ENCODE measurements at regions not wholly inside any gene's neighbourhood (a gene's known extent, or its start where the extent isn't known, plus 50 kb on each side); places are given as distances from the start of the nearest gene placed in this dataset.

DNA sequence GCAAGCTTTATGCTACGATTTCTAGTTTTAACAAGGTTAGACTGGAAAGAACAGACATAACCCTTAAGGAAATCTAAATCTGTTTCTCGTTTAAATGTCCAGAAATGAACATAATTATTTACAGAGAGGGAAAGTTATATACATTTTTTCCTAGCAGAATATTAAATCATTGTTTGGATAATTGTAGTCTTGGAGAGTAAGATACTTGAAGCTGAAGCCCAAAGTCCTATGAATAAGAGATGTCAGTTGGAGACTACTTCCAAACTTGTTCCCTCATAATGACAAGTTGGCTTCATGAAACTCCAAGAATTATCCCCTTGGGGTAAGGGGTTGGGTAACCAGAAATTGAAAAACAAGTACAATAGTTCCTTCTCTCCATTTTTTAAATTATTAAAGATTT, 911.1 kb upstream of the MAN1A1 start:
- no peak overlapping the region for H3K4me2 ChIP-seq (ENCODE audit: insufficient read depth in 1 of 2, low read depth in 2 of 2, low read length in 2 of 2)
- no peaks in the 10 kb centered on the region for H3K27me3 ChIP-seq (replicated peaks in 1 of 4; ENCODE audit: control insufficient read depth in 3 of 4, extremely low read depth in 1 of 4, insufficient read depth in 3 of 4, low read length in 3 of 4)
- no peak overlapping the region for H4K8ac ChIP-seq (ENCODE audit: extremely low read depth, insufficient read depth, low read length)
- 91% methylated on average over 2 of the region's 2 CpGs; no CpG with 5 or more reads in 1 of the 2 experiments for WGBS, 2 experiments (ENCODE audit: extremely low coverage in 1 of 2, insufficient coverage in 1 of 2, insufficient read length in 1 of 2, insufficient replicate concordance in 2 of 2, low coverage in 1 of 2, low lambda C conversion rate in 2 of 2, missing lambda C conversion rate in 1 of 2)
- H3K4me1 ChIP-seq (replicated peaks in 1 of 4; ENCODE audit: control insufficient read depth in 3 of 4, insufficient read depth in 4 of 4, low read length in 3 of 4), result no peaks in the 10 kb centered on the region
- no peak overlapping the region for H2BK12ac ChIP-seq (ENCODE audit: low read depth, low read length)
- H3K4ac ChIP-seq (replicated peaks; ENCODE audit: insufficient read length, low read depth, low read length), result no peak overlapping the region
- no peak overlapping the region for H2AFZ ChIP-seq (ENCODE audit: low read length)
- no peak for TF ChIP-seq ATF3 (IDR thresholded peaks at IDR 0.05; ENCODE audit: insufficient read depth, low read depth, low read length)
- no peak for TF ChIP-seq GABPA (IDR thresholded peaks at IDR 0.05; ENCODE audit: borderline replicate concordance, insufficient read depth, low read length)
- TF ChIP-seq KDM4A (IDR thresholded peaks at IDR 0.05; ENCODE audit: low read depth, low read length, severe bottlenecking), result no peak
- no peak for TF ChIP-seq RNF2 (IDR thresholded peaks at IDR 0.05; ENCODE audit: borderline replicate concordance, low read depth, low read length, missing control alignments, poor library complexity, severe bottlenecking)
- TF ChIP-seq CHD1 (IDR thresholded peaks at IDR 0.05; ENCODE audit: low read depth, low read length), result no peak
- no peak for TF ChIP-seq TCF12 (IDR thresholded peaks at IDR 0.05; ENCODE audit: low read depth, low read length)
- TF ChIP-seq, protein P1, sequence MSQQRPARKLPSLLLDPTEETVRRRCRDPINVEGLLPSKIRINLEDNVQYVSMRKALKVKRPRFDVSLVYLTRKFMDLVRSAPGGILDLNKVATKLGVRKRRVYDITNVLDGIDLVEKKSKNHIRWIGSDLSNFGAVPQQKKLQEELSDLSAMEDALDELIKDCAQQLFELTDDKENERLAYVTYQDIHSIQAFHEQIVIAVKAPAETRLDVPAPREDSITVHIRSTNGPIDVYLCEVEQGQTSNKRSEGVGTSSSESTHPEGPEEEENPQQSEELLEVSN (IDR thresholded peaks at IDR 0.05), result no peak
- no peak for TF ChIP-seq YY1 (IDR thresholded peaks at IDR 0.05; ENCODE audit: low read depth, low read length)
- TF ChIP-seq RFX5 (IDR thresholded peaks at IDR 0.05; ENCODE audit: borderline replicate concordance, low read depth, low read length), result no peak
- no peak for TF ChIP-seq SP2 (IDR thresholded peaks at IDR 0.05; ENCODE audit: low read length)
- TF ChIP-seq SUZ12 (IDR thresholded peaks at IDR 0.05; ENCODE audit: low read length), result no peak
- TF ChIP-seq CREB1 (IDR thresholded peaks at IDR 0.05), result no peak
- TF ChIP-seq POLR2AphosphoS5 (IDR thresholded peaks at IDR 0.05; ENCODE audit: low read depth, low read length), result no peak
- DNase-seq (ENCODE audit: low read depth in 1 of 2, low spot score in 2 of 2) (no peak), FAIRE-seq (no peak)
- H3K79me2 ChIP-seq (ENCODE audit: control insufficient read depth in 1 of 2, insufficient read depth in 2 of 2, low read length in 2 of 2), result no peaks in the 10 kb centered on the region
- H3K36me3 ChIP-seq (ENCODE audit: control insufficient read depth in 2 of 4, insufficient read depth in 4 of 4, low read length in 3 of 4), result no peaks in the 10 kb centered on the region
- no peak overlapping the region for H3K56ac ChIP-seq (replicated peaks; ENCODE audit: insufficient read length, low read depth, low read length)
- no peaks in the 10 kb centered on the region for H3K23me2 ChIP-seq (ENCODE audit: low read depth, low read length)
- no peak overlapping the region for H3K14ac ChIP-seq (ENCODE audit: insufficient read length)
- H2AK5ac ChIP-seq (ENCODE audit: low read depth, low read length), result no peak overlapping the region
- no peak overlapping the region for H3K9ac ChIP-seq (replicated peaks in 1 of 4; ENCODE audit: extremely low read depth in 1 of 4, low read depth in 3 of 4, low read length in 3 of 4)
- no peak overlapping the region for H3K4me3 ChIP-seq (ENCODE audit: extremely low read depth in 1 of 4, insufficient read depth in 2 of 4, low read depth in 3 of 4, low read length in 4 of 4)
- no peak overlapping the region for H2BK20ac ChIP-seq (ENCODE audit: low read length)
- H2BK15ac ChIP-seq (ENCODE audit: low read length), result no peak overlapping the region
- no peak overlapping the region for H3K23ac ChIP-seq (ENCODE audit: insufficient read length)
- no peak overlapping the region for H3K27ac ChIP-seq (ENCODE audit: low read depth, low read length)
- ChIA-PET POLR2A (ENCODE audit: partially characterized antibody) (no interaction called here), CTCF (ENCODE audit: partially characterized antibody) (interaction anchor here (1.2 kb wide), 1 partner anchor 14 kb away, joined by 3 read pairs; no protein-coding TSS in a partner anchor)
- H4K91ac ChIP-seq (replicated peaks; ENCODE audit: insufficient read length, low read length), result no peak overlapping the region
- H3K18ac ChIP-seq (ENCODE audit: extremely low read depth, low read length), result no peak overlapping the region
- H3K9me3 ChIP-seq (ENCODE audit: insufficient read depth in 2 of 2, low read depth in 1 of 2, low read length in 1 of 2), result no peaks in the 10 kb centered on the region
- no peak overlapping the region for H2BK120ac ChIP-seq (replicated peaks; ENCODE audit: low read depth, low read length)
- no peak overlapping the region for H2BK5ac ChIP-seq (ENCODE audit: low read depth, low read length)
- no peaks in the 10 kb centered on the region for H4K20me1 ChIP-seq (replicated peaks in 1 of 2; ENCODE audit: control insufficient read depth in 1 of 2, insufficient read depth in 2 of 2, low read length in 2 of 2)
- H4K5ac ChIP-seq (ENCODE audit: insufficient read length, low read depth, low read length), result no peak overlapping the region
- H3K79me1 ChIP-seq (ENCODE audit: low read depth, low read length), result no peaks in the 10 kb centered on the region
